ENCODE measurements at regions not wholly inside any gene's neighbourhood (a gene's known extent, or its start where the extent isn't known, plus 50 kb on each side); places are given as distances from the start of the nearest gene placed in this dataset.
"Not testable (repeated sequence)": the region's sequence is repeated elsewhere in the genome, so short reads cannot be mapped to it uniquely, and the experiment has no call there.

DNA sequence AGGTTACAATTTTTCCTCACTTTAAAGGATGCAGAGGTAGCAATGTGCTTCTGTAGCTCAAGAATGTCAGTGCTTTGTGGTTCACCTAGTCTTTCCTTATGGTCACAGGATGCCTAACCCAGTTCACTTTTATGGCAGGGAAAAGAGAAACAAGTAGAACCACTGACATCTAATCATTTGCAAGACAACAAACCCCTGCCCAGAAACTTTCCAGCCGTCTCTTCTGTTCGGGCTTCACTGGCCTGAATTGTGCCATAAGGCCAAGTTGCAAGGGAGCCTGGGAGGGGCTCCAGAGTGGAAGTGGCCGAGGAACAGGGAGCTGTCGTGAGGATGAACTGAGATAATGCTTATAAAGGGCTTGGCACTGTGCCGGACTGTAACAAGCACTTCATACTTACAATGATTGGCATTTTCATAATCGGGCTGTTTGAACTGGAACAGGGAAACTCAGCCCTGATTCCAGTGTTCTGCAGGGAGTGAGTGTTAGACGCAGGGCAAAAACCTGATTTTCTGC lies 212.6 kb downstream of the BCAS1 start:
- TF ChIP-seq, protein P1, sequence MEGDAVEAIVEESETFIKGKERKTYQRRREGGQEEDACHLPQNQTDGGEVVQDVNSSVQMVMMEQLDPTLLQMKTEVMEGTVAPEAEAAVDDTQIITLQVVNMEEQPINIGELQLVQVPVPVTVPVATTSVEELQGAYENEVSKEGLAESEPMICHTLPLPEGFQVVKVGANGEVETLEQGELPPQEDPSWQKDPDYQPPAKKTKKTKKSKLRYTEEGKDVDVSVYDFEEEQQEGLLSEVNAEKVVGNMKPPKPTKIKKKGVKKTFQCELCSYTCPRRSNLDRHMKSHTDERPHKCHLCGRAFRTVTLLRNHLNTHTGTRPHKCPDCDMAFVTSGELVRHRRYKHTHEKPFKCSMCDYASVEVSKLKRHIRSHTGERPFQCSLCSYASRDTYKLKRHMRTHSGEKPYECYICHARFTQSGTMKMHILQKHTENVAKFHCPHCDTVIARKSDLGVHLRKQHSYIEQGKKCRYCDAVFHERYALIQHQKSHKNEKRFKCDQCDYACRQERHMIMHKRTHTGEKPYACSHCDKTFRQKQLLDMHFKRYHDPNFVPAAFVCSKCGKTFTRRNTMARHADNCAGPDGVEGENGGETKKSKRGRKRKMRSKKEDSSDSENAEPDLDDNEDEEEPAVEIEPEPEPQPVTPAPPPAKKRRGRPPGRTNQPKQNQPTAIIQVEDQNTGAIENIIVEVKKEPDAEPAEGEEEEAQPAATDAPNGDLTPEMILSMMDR (IDR thresholded peaks at IDR 0.05; ENCODE audit: insufficient read depth, missing control alignments), result no peak
- no peak for DNase-seq (ENCODE audit: insufficient read length, low spot score)
- FAIRE-seq, result no peak

DNA sequence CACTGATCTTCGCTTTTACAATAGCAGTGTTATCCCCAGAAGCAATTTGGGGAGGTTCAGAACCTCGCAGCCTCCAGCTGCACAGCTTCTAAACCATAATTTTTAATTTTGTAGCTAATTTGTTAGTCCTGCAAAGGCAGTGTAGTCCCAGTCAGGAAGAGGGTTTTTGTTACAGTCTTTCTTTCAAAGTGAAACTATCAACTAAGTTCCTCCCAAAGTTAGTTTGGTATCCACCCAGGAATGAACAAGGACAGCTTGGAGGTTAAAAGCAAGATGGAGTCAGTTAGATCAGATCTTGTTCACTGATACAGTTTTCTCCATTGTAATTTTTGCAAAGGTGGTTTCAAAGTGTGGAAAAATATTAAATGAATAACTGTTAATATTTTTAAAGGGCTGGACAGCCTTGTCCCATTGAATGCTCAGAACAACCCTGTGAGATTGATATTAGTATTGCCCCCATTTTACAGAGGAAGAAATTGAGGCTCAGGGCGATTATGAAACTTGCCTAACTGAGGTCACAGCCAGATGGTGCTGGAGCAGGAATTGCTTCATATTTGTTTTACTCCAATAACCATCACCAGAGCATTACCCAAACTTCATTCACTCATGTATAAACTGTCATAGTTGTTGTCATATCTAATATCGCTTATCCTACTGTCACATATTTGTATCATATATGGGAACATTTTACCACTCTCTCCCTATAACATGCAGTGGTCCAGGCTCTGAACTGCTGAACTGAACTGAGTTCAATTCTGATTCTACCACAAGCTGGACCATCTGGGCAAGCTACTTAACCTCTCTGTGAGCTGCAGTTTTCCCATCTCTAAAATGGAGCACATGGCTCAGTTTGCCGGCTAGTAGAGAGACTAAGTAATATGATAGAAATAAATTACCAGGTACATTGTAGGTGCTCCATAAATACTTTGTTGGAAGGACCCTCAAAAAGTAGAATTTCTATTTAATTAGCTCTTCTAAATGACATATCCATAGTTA lies 213.8 kb downstream of the BCAS1 start:
- FAIRE-seq, result no peak
- no peak for DNase-seq (ENCODE audit: insufficient read length, low spot score)
- TF ChIP-seq, protein P1 (IDR thresholded peaks at IDR 0.05; ENCODE audit: insufficient read depth, missing control alignments), result no peak

DNA sequence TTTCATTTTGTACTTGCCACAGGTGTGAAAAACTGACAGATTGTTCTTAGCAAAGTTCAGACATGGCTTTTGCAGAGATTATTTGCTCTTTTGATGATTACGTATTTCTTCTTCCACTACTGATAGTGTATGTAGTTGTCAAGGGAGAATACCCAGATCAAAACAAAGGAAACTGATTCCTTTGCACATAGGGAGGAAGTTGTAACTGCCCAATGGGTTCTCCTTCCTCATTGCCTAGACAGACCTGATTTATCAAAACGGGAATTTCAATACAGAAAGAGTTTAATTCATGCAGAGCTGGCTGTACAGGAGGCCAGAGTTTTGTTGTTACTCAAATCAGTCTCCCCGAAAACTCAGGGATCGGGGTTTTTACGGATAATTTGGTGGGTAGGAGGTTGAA lies 214.7 kb downstream of the BCAS1 start:
- FAIRE-seq, result no peak
- TF ChIP-seq, protein P1 (IDR thresholded peaks at IDR 0.05; ENCODE audit: insufficient read depth, missing control alignments), result no peak
- DNase-seq (ENCODE audit: insufficient read length, low spot score), result no peak

DNA sequence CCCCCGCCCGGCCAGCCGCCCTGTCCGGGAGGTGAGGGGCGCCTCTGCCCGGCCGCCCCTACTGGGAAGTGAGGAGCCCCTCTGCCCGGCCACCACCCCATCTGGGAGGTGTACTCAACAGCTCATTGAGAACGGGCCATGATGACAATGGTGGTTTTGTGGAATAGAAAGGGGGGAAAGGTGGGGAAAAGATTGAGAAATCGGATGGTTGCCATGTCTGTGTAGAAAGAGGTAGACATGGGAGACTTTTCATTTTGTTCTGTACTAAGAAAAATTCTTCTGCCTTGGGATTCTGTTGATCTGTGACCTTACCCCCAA lies 215.8 kb downstream of the BCAS1 start:
- FAIRE-seq; DNase-seq (ENCODE audit: insufficient read length, low spot score): not testable (repeated sequence)

DNA sequence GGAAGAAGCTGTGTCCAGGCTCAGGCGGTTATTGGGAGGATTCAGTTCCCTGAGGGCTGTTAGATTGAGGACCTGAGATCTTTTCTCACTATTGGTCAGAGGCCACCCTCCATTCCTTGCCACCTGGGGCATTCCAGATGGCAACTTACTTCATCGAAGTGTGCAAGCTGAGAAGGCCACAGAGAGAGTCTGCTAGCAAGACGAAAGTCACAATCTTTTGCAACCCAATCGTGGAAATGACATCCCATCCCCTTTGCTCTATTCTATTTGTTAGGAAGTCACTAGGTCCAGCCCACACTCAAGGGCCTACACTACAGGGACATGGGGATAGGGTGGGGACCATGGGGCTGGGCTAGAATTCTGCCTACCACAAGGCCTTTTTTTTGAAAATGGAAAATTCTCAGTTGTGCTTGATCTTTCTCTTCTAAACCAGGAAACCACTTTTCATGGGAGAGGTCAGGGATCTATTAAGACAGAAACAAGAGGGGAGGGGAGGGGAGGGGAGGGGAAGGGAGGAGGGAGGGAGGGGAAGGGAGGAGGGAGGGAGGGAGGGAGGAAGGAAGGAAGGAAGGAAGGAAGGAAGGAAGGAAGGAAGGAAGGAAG lies 217.2 kb downstream of the BCAS1 start:
- TF ChIP-seq, protein P1 (IDR thresholded peaks at IDR 0.05; ENCODE audit: insufficient read depth, missing control alignments), result no peak
- FAIRE-seq (no peak), DNase-seq (ENCODE audit: insufficient read length, low spot score) (no peak)

DNA sequence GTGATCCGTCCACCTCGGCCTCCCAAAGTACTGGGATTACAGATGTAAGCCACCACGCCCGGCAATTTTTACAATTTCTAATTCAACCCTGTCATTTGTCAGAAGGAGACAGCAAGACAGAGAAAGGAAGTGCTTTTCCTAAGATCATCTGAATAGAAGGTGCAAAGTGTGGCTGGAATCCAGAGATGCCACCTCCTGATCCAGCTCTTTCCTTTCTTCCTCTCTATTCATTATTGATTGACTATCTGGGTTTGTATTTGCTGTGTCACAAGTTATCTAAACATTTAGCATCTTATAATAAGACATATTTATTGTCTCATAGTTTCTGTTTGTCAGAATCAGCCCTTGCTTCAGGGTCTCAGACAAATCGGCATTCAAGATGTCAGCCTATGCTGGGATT lies 217.7 kb downstream of the BCAS1 start:
- no peak for DNase-seq (ENCODE audit: insufficient read length, low spot score)
- TF ChIP-seq, protein P1 (IDR thresholded peaks at IDR 0.05; ENCODE audit: insufficient read depth, missing control alignments), result no peak
- FAIRE-seq, result no peak

DNA sequence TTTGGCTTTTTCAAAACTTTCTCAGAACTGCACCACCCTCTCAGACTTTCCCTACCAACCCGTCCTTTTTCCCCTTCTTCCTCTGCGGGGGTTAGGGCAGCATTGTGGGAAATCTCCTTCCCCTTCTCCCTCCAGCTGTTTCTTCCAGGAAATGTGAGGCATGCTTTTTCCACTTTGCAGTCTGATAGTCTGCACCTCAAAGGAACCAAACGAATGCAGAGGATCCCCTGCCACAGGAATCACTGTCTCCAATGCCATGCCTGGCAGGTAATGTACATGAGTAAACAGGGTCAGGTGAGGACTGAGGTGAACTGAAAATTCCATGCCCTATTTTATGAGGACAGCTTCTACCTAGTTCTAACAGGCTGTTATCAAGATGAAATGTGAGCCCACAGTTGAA lies 218.4 kb downstream of the BCAS1 start:
- DNase-seq (ENCODE audit: insufficient read length, low spot score), result no peak
- FAIRE-seq, result no peak
- TF ChIP-seq, protein P1 (IDR thresholded peaks at IDR 0.05; ENCODE audit: insufficient read depth, missing control alignments), result no peak

Measured in D721Med (cell line).